Cardiac muscle cell (in vitro differentiated cells and primary cell): ENCODE measurements at regions not wholly inside any gene's neighbourhood (a gene's known extent, or its start where the extent isn't known, plus 50 kb on each side); places are given as distances from the start of the nearest gene placed in this dataset.
A peak's percentile ranks its signal among the peaks of the same experiment; 100 is the strongest.

ENCODE experiments used
- DNase-seq, 2 donors: peaks; one replicate each; pipeline versions ENCODE4 v3.0.0 to v3.0.0-alpha.2; 2010 to 2017; ENCODE audit warnings: low read depth in 1 of 2, low spot score in 1 of 2
- H3K27ac ChIP-seq: fragments of 200-600 bp; sonication (generic); 2 replicates; pipeline ENCODE4 v1.5.1; 2016
- H3K27me3 ChIP-seq: fragments of 200-600 bp; sonication (generic); 2 replicates; pipeline ENCODE4 v1.6.0; 2016; ENCODE audit warnings: control low read depth
- H3K36me3 ChIP-seq: fragments of 200-600 bp; sonication (generic); 2 replicates; pipeline ENCODE4 v1.5.1; 2016; ENCODE audit warnings: control low read depth
- H3K4me1 ChIP-seq: fragments of 200-600 bp; sonication (generic); 2 replicates; pipeline ENCODE4 v1.8.1; 2017; ENCODE audit warnings: low read depth, mild to moderate bottlenecking, mixed run types
- H3K4me3 ChIP-seq: fragments of 200-600 bp; sonication (generic); 2 replicates; pipeline ENCODE4 v1.5.1; 2016; ENCODE audit warnings: mild to moderate bottlenecking
- H3K9me3 ChIP-seq: fragments of 200-600 bp; sonication (generic); 2 replicates; pipeline ENCODE4 v1.5.1; 2017; ENCODE audit warnings: low read depth, mild to moderate bottlenecking, control low read depth
- CTCF ChIP-seq: IDR thresholded peaks from 2 replicates; pipeline ENCODE4 v1.5.1; 2012; ENCODE audit warnings: low read depth, mild to moderate bottlenecking, low read length

- H3K4me1 ChIP-seq, result no peaks in the 10 kb centered on the region
- no peaks in the 10 kb centered on the region for H3K27me3 ChIP-seq
- no peak overlapping the region for H3K27ac ChIP-seq
- TF ChIP-seq CTCF, result no peak
- H3K4me3 ChIP-seq, result no peak overlapping the region
- DNase-seq, result no peak
- H3K36me3 ChIP-seq, result no peaks in the 10 kb centered on the region
- H3K9me3 ChIP-seq, result no peaks in the 10 kb centered on the region
These were observed 801.5 kb upstream of the SPRY2 start for GRCh38 chr13:81142306-81142999.

GRCh38 chr13:81140675-81141074 lies 799.7 kb upstream of the SPRY2 start:
- no peak overlapping the region for H3K27ac ChIP-seq
- no peaks in the 10 kb centered on the region for H3K9me3 ChIP-seq
- DNase-seq, result no peak
- no peaks in the 10 kb centered on the region for H3K27me3 ChIP-seq
- no peak for TF ChIP-seq CTCF
- no peaks in the 10 kb centered on the region for H3K36me3 ChIP-seq
- no peak overlapping the region for H3K4me3 ChIP-seq
- H3K4me1 ChIP-seq, result no peaks in the 10 kb centered on the region

GRCh38 chr13:81139987-81140386 lies 799.1 kb upstream of the SPRY2 start:
- Histone ChIP-seq H3K27me3 (no peaks in the 10 kb centered on the region), H3K4me3 (no peak overlapping the region)

GRCh38 chr13:81138353-81138980 lies 797.5 kb upstream of the SPRY2 start:
- Histone ChIP-seq H3K4me1 (no peaks in the 10 kb centered on the region), H3K36me3 (no peaks in the 10 kb centered on the region), H3K9me3 (no peaks in the 10 kb centered on the region), H3K27me3 (no peaks in the 10 kb centered on the region), H3K4me3 (no peak overlapping the region), H3K27ac (no peak overlapping the region)
- no peak for TF ChIP-seq CTCF
- DNase-seq, result no peak

More at GRCh38 chr13:81139987-81140386, 799.1 kb upstream of the SPRY2 start:
- no peak for TF ChIP-seq CTCF
- Histone ChIP-seq H3K27ac (no peak overlapping the region), H3K9me3 (no peaks in the 10 kb centered on the region), H3K36me3 (no peaks in the 10 kb centered on the region), H3K4me1 (no peaks in the 10 kb centered on the region)
- DNase-seq, result no peak

- Histone ChIP-seq H3K36me3 (no peaks in the 10 kb centered on the region), H3K27ac (no peak overlapping the region), H3K9me3 (no peaks in the 10 kb centered on the region), H3K27me3 (no peaks in the 10 kb centered on the region), H3K4me3 (no peak overlapping the region), H3K4me1 (no peaks in the 10 kb centered on the region)
- TF ChIP-seq CTCF, result no peak
- peak in 1 of 2 donors; percentile 37 for DNase-seq
These were observed 792.1 kb upstream of the SPRY2 start for GRCh38 chr13:81133066-81133465.
